Panc1 (cell line): ENCODE measurements at regions not wholly inside any gene's neighbourhood (a gene's known extent, or its start where the extent isn't known, plus 50 kb on each side); places are given as distances from the start of the nearest gene placed in this dataset.

Experiments
- ATAC-seq: fragments of 200-7000 bp; cut with Tn5 transposase; 2 replicates; pipeline ENCODE4 v1.9.1; 2020; ENCODE audit warnings: mild to moderate bottlenecking, moderate library complexity
- BruUV-seq: library from RNA; stranded (reverse); fragments of 400-500 nt; replicated peaks from 2 replicates; lab custom pipeline; 2021; lab: Mats Ljungman, UMichigan
- CTCF ChIA-PET: fragments of 300-600 bp; sonication (Branson Sonifier 250); formaldehyde crosslinking; loops from one replicate; lab custom pipeline; 2022; ENCODE audit warnings: antibody characterized with exemption; lab: Charles Lee
- POLR2A ChIA-PET: fragments of 300-600 bp; sonication (Branson Sonifier 250); formaldehyde crosslinking; loops from one replicate; lab custom pipeline; 2022; ENCODE audit warnings: antibody characterized with exemption; lab: Charles Lee
- DNase-seq: peaks from one replicate; pipeline ENCODE4 v3.0.0-alpha.2; 2010; ENCODE audit warnings: low read depth, low spot score
- H3K27ac ChIP-seq: 2 replicates; pipeline ENCODE4 v1.5.1; 2011; ENCODE audit warnings: mild to moderate bottlenecking, low read length, inconsistent platforms
- H3K27me3 ChIP-seq: fragments of 200-500 bp; sonication (Bioruptor generic); 2 replicates; pipeline ENCODE4 v1.6.0; 2014; ENCODE audit warnings: low read length, inconsistent platforms; ENCODE audit not compliant: control insufficient read depth, insufficient read depth
- H3K36me3 ChIP-seq: fragments of 200-500 bp; sonication (Bioruptor generic); 2 replicates; pipeline ENCODE4 v1.5.1; 2014; ENCODE audit warnings: inconsistent platforms, mild to moderate bottlenecking, low read length, moderate library complexity; ENCODE audit not compliant: control insufficient read depth, insufficient read depth
- H3K4me1 ChIP-seq: 2 replicates; pipeline ENCODE4 v1.5.1; 2011; ENCODE audit warnings: inconsistent platforms, mild to moderate bottlenecking, low read length, moderate library complexity; ENCODE audit not compliant: control insufficient read depth, insufficient read depth
- H3K4me3 ChIP-seq, 2 experiments: 2 replicates each; pipeline ENCODE4 v1.5.1; 2011 to 2012; ENCODE audit warnings: low read depth in 2 of 2, low read length in 2 of 2, mild to moderate bottlenecking in 2 of 2, inconsistent platforms in 1 of 2, moderate library complexity in 1 of 2
- H3K9me3 ChIP-seq: fragments of 200-500 bp; sonication (Bioruptor generic); 2 replicates; pipeline ENCODE4 v1.5.1; 2014; ENCODE audit warnings: low read depth, mild to moderate bottlenecking, inconsistent platforms, low read length, moderate library complexity; ENCODE audit not compliant: control insufficient read depth, insufficient read depth
- POLR2AphosphoS5 ChIP-seq: IDR thresholded peaks from 2 replicates; pipeline ENCODE4 v1.6.1; 2012; ENCODE audit warnings: mild to moderate bottlenecking, low read depth, low read length, moderate library complexity
- SIN3A ChIP-seq: IDR thresholded peaks from 2 replicates; pipeline ENCODE4 v1.6.1; 2012; ENCODE audit warnings: low read depth, mild to moderate bottlenecking, low read length, moderate library complexity, borderline replicate concordance; ENCODE audit not compliant: insufficient read depth
- TCF7L2 ChIP-seq: IDR thresholded peaks from 2 replicates; pipeline ENCODE4 v1.6.1; 2011; ENCODE audit warnings: mild to moderate bottlenecking, low read depth, low read length, inconsistent platforms
- in situ Hi-C: cut with HindIII; loops from 2 replicates; pipeline ENCODE4 v1.10.0; 2016; ENCODE audit warnings: low sequenced_read_pairs, low pct_unique_long_range_greater_than_20kb
- intact Hi-C: fragments of 100-400 bp; cut with micrococcal nuclease; formaldehyde crosslinking; loops from one replicate; pipeline ENCODE4 v1.10.0; 2022; ENCODE audit not compliant: unreplicated experiment
- TF ChIP-seq, protein P1 (sequence below), 2 experiments: IDR thresholded peaks; 2 replicates each; pipeline ENCODE4 v1.6.1; 2011 to 2012; ENCODE audit warnings: low read depth in 2 of 2, control low read depth in 1 of 2, low read length in 1 of 2, mild to moderate bottlenecking in 1 of 2, moderate library complexity in 1 of 2; ENCODE audit not compliant: insufficient read depth in 1 of 2
- TF ChIP-seq, protein P2 (sequence below): fragments of 450-650 bp; IDR thresholded peaks from 2 replicates; pipeline ENCODE4 v1.5.1; 2017; ENCODE audit warnings: mild to moderate bottlenecking

DNA sequence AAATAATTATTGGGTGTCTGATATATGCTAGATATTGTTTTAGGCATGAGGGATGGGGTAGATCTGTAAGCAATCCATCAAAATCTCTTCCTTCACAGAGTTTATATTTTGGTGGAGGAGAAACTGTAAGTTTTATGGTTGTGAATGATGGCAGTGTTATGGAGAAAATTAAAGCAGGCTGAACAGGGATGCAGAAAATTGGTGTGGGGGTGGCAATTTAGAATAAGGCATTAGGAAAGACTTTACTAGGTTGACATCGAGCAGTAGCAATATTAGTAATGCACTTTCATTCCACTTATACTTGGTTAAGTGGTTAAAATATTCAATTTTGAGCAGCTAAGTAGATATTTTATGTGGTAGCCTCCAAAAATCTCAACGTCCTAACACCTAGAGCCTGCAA lies 261.1 kb upstream of the SNX7 start:
- CTCF ChIA-PET, result no interaction called here
- Histone ChIP-seq H3K4me3 (no peak overlapping the region), H3K27me3 (no peaks in the 10 kb centered on the region), H3K27ac (no peak overlapping the region), H3K4me1 (peaks cover 5% of the 10 kb centered on the region; the same call in 1 of the 2 replicates), H3K36me3 (no peaks in the 10 kb centered on the region), H3K9me3 (no peaks in the 10 kb centered on the region)
- no peak for ATAC-seq
- no peak for TF ChIP-seq SIN3A
- no peak for TF ChIP-seq TCF7L2
- TF ChIP-seq POLR2AphosphoS5, result no peak
- TF ChIP-seq, protein P1, sequence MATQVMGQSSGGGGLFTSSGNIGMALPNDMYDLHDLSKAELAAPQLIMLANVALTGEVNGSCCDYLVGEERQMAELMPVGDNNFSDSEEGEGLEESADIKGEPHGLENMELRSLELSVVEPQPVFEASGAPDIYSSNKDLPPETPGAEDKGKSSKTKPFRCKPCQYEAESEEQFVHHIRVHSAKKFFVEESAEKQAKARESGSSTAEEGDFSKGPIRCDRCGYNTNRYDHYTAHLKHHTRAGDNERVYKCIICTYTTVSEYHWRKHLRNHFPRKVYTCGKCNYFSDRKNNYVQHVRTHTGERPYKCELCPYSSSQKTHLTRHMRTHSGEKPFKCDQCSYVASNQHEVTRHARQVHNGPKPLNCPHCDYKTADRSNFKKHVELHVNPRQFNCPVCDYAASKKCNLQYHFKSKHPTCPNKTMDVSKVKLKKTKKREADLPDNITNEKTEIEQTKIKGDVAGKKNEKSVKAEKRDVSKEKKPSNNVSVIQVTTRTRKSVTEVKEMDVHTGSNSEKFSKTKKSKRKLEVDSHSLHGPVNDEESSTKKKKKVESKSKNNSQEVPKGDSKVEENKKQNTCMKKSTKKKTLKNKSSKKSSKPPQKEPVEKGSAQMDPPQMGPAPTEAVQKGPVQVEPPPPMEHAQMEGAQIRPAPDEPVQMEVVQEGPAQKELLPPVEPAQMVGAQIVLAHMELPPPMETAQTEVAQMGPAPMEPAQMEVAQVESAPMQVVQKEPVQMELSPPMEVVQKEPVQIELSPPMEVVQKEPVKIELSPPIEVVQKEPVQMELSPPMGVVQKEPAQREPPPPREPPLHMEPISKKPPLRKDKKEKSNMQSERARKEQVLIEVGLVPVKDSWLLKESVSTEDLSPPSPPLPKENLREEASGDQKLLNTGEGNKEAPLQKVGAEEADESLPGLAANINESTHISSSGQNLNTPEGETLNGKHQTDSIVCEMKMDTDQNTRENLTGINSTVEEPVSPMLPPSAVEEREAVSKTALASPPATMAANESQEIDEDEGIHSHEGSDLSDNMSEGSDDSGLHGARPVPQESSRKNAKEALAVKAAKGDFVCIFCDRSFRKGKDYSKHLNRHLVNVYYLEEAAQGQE (IDR thresholded peaks at IDR 0.05; ENCODE audit: insufficient read depth in 1 of 2, low read depth in 2 of 2, low read length in 1 of 2), result no peak
- TF ChIP-seq, protein P2, sequence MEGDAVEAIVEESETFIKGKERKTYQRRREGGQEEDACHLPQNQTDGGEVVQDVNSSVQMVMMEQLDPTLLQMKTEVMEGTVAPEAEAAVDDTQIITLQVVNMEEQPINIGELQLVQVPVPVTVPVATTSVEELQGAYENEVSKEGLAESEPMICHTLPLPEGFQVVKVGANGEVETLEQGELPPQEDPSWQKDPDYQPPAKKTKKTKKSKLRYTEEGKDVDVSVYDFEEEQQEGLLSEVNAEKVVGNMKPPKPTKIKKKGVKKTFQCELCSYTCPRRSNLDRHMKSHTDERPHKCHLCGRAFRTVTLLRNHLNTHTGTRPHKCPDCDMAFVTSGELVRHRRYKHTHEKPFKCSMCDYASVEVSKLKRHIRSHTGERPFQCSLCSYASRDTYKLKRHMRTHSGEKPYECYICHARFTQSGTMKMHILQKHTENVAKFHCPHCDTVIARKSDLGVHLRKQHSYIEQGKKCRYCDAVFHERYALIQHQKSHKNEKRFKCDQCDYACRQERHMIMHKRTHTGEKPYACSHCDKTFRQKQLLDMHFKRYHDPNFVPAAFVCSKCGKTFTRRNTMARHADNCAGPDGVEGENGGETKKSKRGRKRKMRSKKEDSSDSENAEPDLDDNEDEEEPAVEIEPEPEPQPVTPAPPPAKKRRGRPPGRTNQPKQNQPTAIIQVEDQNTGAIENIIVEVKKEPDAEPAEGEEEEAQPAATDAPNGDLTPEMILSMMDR, result no peak
- no peak for DNase-seq
- POLR2A ChIA-PET, result no interaction called here
- intact Hi-C loops, result no loop called here
- no TSS peak for BruUV-seq
- in situ Hi-C loops, result no loop called here

DNA sequence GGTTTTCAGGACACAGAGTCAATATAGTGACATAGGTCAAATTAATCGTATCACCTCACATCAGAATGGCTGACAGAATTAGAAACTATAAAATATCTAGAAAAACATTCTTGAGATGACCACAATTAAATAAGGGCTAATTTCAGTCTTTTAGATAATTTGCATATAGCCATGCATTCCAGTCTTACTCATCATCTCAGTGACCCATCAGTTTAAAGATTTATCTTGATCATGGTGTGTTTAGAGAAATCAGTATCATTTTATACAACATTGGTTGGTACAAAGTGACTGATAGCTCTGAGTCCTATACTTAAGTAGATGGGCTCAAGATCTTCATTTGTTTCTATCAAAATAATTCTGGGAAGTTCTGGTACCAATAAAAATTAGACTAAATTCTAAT lies 262.3 kb upstream of the SNX7 start:
- no peak overlapping the region for H3K27ac ChIP-seq
- intact Hi-C loops, result no loop called here

More for the DNA sequence above, 262.3 kb upstream of the SNX7 start:
- no peak for DNase-seq
- ChIA-PET POLR2A (no interaction called here), CTCF (no interaction called here)
- no peak for ATAC-seq
- TF ChIP-seq, protein P1 (IDR thresholded peaks at IDR 0.05; ENCODE audit: insufficient read depth in 1 of 2, low read depth in 2 of 2, low read length in 1 of 2), result no peak
- TF ChIP-seq, protein P2, result no peak
- no peak for TF ChIP-seq TCF7L2
- no peak for TF ChIP-seq POLR2AphosphoS5
- no peak for TF ChIP-seq SIN3A
- in situ Hi-C loops, result no loop called here
- no peaks in the 10 kb centered on the region for H3K27me3 ChIP-seq
- H3K36me3 ChIP-seq, result no peaks in the 10 kb centered on the region
- H3K9me3 ChIP-seq, result no peaks in the 10 kb centered on the region
- no peaks in the 10 kb centered on the region; the same call in 1 of the 2 replicates for H3K4me1 ChIP-seq
- no TSS peak for BruUV-seq
- no peak overlapping the region for H3K4me3 ChIP-seq
